Stomach smooth muscle (tissue), 2 donors: ENCODE measurements at regions not wholly inside any gene's neighbourhood (a gene's known extent, or its start where the extent isn't known, plus 50 kb on each side); places are given as distances from the start of the nearest gene placed in this dataset.

ENCODE experiments used
- H3K27ac ChIP-seq: one replicate; pipeline ENCODE4 v1.7.0; 2013; ENCODE audit warnings: mild to moderate bottlenecking, low read length, inconsistent platforms
- H3K27me3 ChIP-seq, 2 donors: one replicate each; pipeline ENCODE4 v1.7.0; 2013; ENCODE audit warnings: low read length in 2 of 2; ENCODE audit not compliant: insufficient read depth in 2 of 2, control insufficient read depth in 1 of 2
- H3K36me3 ChIP-seq, 2 donors: one replicate each; pipeline ENCODE4 v1.7.0; 2013; ENCODE audit warnings: low read length in 2 of 2; ENCODE audit not compliant: control insufficient read depth in 2 of 2, insufficient read depth in 2 of 2
- H3K4me1 ChIP-seq: one replicate; pipeline ENCODE4 v1.7.0; 2013; ENCODE audit warnings: low read length; ENCODE audit not compliant: control insufficient read depth, insufficient read depth
- H3K4me3 ChIP-seq, 2 donors: one replicate each; pipeline ENCODE4 v1.7.0; 2013; ENCODE audit warnings: low read length in 2 of 2
- H3K9ac ChIP-seq, 2 donors: one replicate each; pipeline ENCODE4 v1.7.0; 2013; ENCODE audit warnings: low read length in 2 of 2, mild to moderate bottlenecking in 1 of 2
- H3K9me3 ChIP-seq, 2 donors: one replicate each; pipeline ENCODE4 v1.7.0; 2013; ENCODE audit warnings: low read length in 2 of 2; ENCODE audit not compliant: control insufficient read depth in 2 of 2
- donor health status: healthy.
- donor health status: Pancreatic carcinoma.

- Histone ChIP-seq H3K27me3 (no peaks in the 10 kb centered on the region), H3K9me3 (no peaks in the 10 kb centered on the region), H3K9ac (no peak overlapping the region), H3K27ac (no peak overlapping the region), H3K4me1 (no peaks in the 10 kb centered on the region), H3K4me3 (no peak overlapping the region), H3K36me3 (no peaks in the 10 kb centered on the region)
These were observed 1492.2 kb upstream of the TENM3 start for GRCh38 chr4:180751009-180751408.

- Histone ChIP-seq H3K9ac (no peak overlapping the region), H3K27ac (no peak overlapping the region), H3K36me3 (no peaks in the 10 kb centered on the region), H3K27me3 (no peaks in the 10 kb centered on the region), H3K4me3 (no peak overlapping the region), H3K9me3 (no peaks in the 10 kb centered on the region), H3K4me1 (no peaks in the 10 kb centered on the region)
These were observed 1485.3 kb upstream of the TENM3 start for GRCh38 chr4:180757927-180758326.

- Histone ChIP-seq H3K4me3 (no peak overlapping the region), H3K27ac (no peak overlapping the region), H3K27me3 (no peaks in the 10 kb centered on the region), H3K9ac (no peak overlapping the region), H3K36me3 (no peaks in the 10 kb centered on the region), H3K4me1 (no peaks in the 10 kb centered on the region), H3K9me3 (no peaks in the 10 kb centered on the region)
These were observed 1477.2 kb upstream of the TENM3 start for GRCh38 chr4:180766045-180766444.

GRCh38 chr4:180766944-180767729 is 1476.1 kb upstream of the TENM3 start:
- no peak overlapping the region for H3K4me3 ChIP-seq
- H3K27me3 ChIP-seq, result no peaks in the 10 kb centered on the region
- H3K4me1 ChIP-seq, result no peaks in the 10 kb centered on the region
- no peaks in the 10 kb centered on the region for H3K9me3 ChIP-seq
- no peak overlapping the region for H3K27ac ChIP-seq
- no peak overlapping the region for H3K9ac ChIP-seq
- H3K36me3 ChIP-seq, result no peaks in the 10 kb centered on the region

GRCh38 chr4:180768610-180769009 is 1474.6 kb upstream of the TENM3 start:
- no peak overlapping the region for H3K4me3 ChIP-seq
- no peaks in the 10 kb centered on the region for H3K9me3 ChIP-seq
- no peak overlapping the region for H3K9ac ChIP-seq
- no peaks in the 10 kb centered on the region for H3K27me3 ChIP-seq
- H3K36me3 ChIP-seq, result no peaks in the 10 kb centered on the region
- no peak overlapping the region for H3K27ac ChIP-seq
- no peaks in the 10 kb centered on the region for H3K4me1 ChIP-seq

GRCh38 chr4:180769791-180770190 is 1473.4 kb upstream of the TENM3 start:
- Histone ChIP-seq H3K36me3 (no peaks in the 10 kb centered on the region), H3K4me1 (no peaks in the 10 kb centered on the region), H3K9ac (no peak overlapping the region), H3K9me3 (no peaks in the 10 kb centered on the region), H3K27ac (no peak overlapping the region), H3K27me3 (no peaks in the 10 kb centered on the region), H3K4me3 (no peak overlapping the region)

- H3K4me1 ChIP-seq, result no peaks in the 10 kb centered on the region
- H3K9me3 ChIP-seq, result no peaks in the 10 kb centered on the region
- H3K27me3 ChIP-seq, result no peaks in the 10 kb centered on the region
- no peak overlapping the region for H3K9ac ChIP-seq
- H3K36me3 ChIP-seq, result no peaks in the 10 kb centered on the region
- H3K27ac ChIP-seq, result no peak overlapping the region
- no peak overlapping the region for H3K4me3 ChIP-seq
These were observed 1472.9 kb upstream of the TENM3 start for GRCh38 chr4:180770265-180770664.

- H3K36me3 ChIP-seq, result no peaks in the 10 kb centered on the region
- no peak overlapping the region for H3K4me3 ChIP-seq
- H3K27me3 ChIP-seq, result no peaks in the 10 kb centered on the region
- H3K4me1 ChIP-seq, result no peaks in the 10 kb centered on the region
- no peaks in the 10 kb centered on the region for H3K9me3 ChIP-seq
- no peak overlapping the region for H3K27ac ChIP-seq
- H3K9ac ChIP-seq, result no peak overlapping the region
These were observed 1458.3 kb upstream of the TENM3 start for GRCh38 chr4:180784940-180785339.

- no peaks in the 10 kb centered on the region for H3K9me3 ChIP-seq
- H3K27ac ChIP-seq, result no peak overlapping the region
- H3K9ac ChIP-seq, result no peak overlapping the region
- no peaks in the 10 kb centered on the region for H3K4me1 ChIP-seq
- H3K27me3 ChIP-seq, result no peaks in the 10 kb centered on the region
- no peaks in the 10 kb centered on the region for H3K36me3 ChIP-seq
- no peak overlapping the region for H3K4me3 ChIP-seq
These were observed 1454.5 kb upstream of the TENM3 start for GRCh38 chr4:180788729-180789128.

GRCh38 chr4:180789929-180790328 is 1453.3 kb upstream of the TENM3 start:
- H3K4me1 ChIP-seq, result no peaks in the 10 kb centered on the region
- no peak overlapping the region for H3K4me3 ChIP-seq
- H3K9me3 ChIP-seq, result no peaks in the 10 kb centered on the region
- no peaks in the 10 kb centered on the region for H3K27me3 ChIP-seq
- no peaks in the 10 kb centered on the region for H3K36me3 ChIP-seq
- H3K27ac ChIP-seq, result no peak overlapping the region
- H3K9ac ChIP-seq, result no peak overlapping the region

GRCh38 chr4:180790471-180790870 is 1452.7 kb upstream of the TENM3 start:
- H3K27me3 ChIP-seq, result no peaks in the 10 kb centered on the region
- no peak overlapping the region for H3K4me3 ChIP-seq
- H3K9me3 ChIP-seq, result no peaks in the 10 kb centered on the region
- H3K4me1 ChIP-seq, result no peaks in the 10 kb centered on the region
- no peak overlapping the region for H3K27ac ChIP-seq
- no peak overlapping the region for H3K9ac ChIP-seq
- no peaks in the 10 kb centered on the region for H3K36me3 ChIP-seq
